ENCODE measurements at regions not wholly inside any gene's neighbourhood (a gene's known extent, or its start where the extent isn't known, plus 50 kb on each side); places are given as distances from the start of the nearest gene placed in this dataset.

DNA sequence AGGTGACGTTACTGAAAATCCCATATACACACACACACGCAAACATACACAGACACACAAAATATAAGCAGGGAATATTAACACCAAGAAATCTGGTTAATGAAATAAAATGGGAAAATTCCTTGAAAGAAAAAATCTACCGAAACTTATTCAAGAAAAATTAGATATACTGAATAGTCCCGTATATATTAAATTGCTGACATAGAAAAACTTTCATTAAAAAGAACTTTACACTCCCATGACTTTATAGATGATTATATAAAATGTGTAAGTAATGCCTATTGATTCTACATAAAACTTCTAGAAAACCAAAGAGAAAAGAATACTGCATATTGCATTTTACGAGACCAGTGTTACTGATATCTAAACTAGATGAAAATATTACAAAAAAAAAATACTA, 803.2 kb downstream of the SLC16A7 start:
- TF ChIP-seq, protein P1, sequence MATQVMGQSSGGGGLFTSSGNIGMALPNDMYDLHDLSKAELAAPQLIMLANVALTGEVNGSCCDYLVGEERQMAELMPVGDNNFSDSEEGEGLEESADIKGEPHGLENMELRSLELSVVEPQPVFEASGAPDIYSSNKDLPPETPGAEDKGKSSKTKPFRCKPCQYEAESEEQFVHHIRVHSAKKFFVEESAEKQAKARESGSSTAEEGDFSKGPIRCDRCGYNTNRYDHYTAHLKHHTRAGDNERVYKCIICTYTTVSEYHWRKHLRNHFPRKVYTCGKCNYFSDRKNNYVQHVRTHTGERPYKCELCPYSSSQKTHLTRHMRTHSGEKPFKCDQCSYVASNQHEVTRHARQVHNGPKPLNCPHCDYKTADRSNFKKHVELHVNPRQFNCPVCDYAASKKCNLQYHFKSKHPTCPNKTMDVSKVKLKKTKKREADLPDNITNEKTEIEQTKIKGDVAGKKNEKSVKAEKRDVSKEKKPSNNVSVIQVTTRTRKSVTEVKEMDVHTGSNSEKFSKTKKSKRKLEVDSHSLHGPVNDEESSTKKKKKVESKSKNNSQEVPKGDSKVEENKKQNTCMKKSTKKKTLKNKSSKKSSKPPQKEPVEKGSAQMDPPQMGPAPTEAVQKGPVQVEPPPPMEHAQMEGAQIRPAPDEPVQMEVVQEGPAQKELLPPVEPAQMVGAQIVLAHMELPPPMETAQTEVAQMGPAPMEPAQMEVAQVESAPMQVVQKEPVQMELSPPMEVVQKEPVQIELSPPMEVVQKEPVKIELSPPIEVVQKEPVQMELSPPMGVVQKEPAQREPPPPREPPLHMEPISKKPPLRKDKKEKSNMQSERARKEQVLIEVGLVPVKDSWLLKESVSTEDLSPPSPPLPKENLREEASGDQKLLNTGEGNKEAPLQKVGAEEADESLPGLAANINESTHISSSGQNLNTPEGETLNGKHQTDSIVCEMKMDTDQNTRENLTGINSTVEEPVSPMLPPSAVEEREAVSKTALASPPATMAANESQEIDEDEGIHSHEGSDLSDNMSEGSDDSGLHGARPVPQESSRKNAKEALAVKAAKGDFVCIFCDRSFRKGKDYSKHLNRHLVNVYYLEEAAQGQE (IDR thresholded peaks at IDR 0.05; ENCODE audit: borderline replicate concordance): no peak
- TF ChIP-seq, protein P2, sequence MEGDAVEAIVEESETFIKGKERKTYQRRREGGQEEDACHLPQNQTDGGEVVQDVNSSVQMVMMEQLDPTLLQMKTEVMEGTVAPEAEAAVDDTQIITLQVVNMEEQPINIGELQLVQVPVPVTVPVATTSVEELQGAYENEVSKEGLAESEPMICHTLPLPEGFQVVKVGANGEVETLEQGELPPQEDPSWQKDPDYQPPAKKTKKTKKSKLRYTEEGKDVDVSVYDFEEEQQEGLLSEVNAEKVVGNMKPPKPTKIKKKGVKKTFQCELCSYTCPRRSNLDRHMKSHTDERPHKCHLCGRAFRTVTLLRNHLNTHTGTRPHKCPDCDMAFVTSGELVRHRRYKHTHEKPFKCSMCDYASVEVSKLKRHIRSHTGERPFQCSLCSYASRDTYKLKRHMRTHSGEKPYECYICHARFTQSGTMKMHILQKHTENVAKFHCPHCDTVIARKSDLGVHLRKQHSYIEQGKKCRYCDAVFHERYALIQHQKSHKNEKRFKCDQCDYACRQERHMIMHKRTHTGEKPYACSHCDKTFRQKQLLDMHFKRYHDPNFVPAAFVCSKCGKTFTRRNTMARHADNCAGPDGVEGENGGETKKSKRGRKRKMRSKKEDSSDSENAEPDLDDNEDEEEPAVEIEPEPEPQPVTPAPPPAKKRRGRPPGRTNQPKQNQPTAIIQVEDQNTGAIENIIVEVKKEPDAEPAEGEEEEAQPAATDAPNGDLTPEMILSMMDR (IDR thresholded peaks at IDR 0.05; ENCODE audit: poor library complexity, severe bottlenecking): no peak
- TF ChIP-seq EP300 (conservative IDR thresholded peaks at IDR 0.05; ENCODE audit: poor library complexity, severe bottlenecking) (no peak), EZH2 (IDR thresholded peaks at IDR 0.05; ENCODE audit: borderline replicate concordance, insufficient read depth, low read length, poor library complexity, severe bottlenecking) (no peak)

Measured in neural cell (in vitro differentiated cells).